ENCODE measurements at regions not wholly inside any gene's neighbourhood (a gene's known extent, or its start where the extent isn't known, plus 50 kb on each side); places are given as distances from the start of the nearest gene placed in this dataset.
"Not testable (repeated sequence)": the region's sequence is repeated elsewhere in the genome, so short reads cannot be mapped to it uniquely, and the experiment has no call there.

- H3K27ac Mint-ChIP-seq = no peak overlapping the region
- no peaks in the 10 kb centered on the region for H3K36me3 Mint-ChIP-seq
- POLR2A ChIA-PET = no interaction called here
- H3K9me3 Mint-ChIP-seq = peaks cover 8% of the 10 kb centered on the region
- no peak for DNase-seq
- no peak overlapping the region for H3K4me3 Mint-ChIP-seq
- no peaks in the 10 kb centered on the region for H3K4me1 Mint-ChIP-seq
- no peak for ATAC-seq (ENCODE audit: low read depth)
- H3K27me3 Mint-ChIP-seq = no peaks in the 10 kb centered on the region
Observed at GRCh38 chr9:103485138-103485537, 490.0 kb downstream of the CYLC2 start.

GRCh38 chr9:103514767-103515166 lies 519.6 kb downstream of the CYLC2 start:
- DNase-seq (no peak), ATAC-seq (ENCODE audit: low read depth) (no peak)
- Mint-ChIP-seq H3K4me3 (no peak overlapping the region), H3K9me3 (peaks cover 3% of the 10 kb centered on the region), H3K36me3 (no peaks in the 10 kb centered on the region), H3K4me1 (no peaks in the 10 kb centered on the region), H3K27ac (no peak overlapping the region), H3K27me3 (no peaks in the 10 kb centered on the region)
- POLR2A ChIA-PET = no interaction called here

- Mint-ChIP-seq H3K27ac (no peak overlapping the region), H3K36me3 (no peaks in the 10 kb centered on the region), H3K4me1 (no peaks in the 10 kb centered on the region), H3K27me3 (no peaks in the 10 kb centered on the region), H3K4me3 (no peak overlapping the region), H3K9me3 (peaks cover 3% of the 10 kb centered on the region)
- DNase-seq = no peak
- ATAC-seq (ENCODE audit: low read depth) = no peak
- POLR2A ChIA-PET = no interaction called here
Observed at GRCh38 chr9:103522409-103522808, 527.3 kb downstream of the CYLC2 start.

- Mint-ChIP-seq H3K4me3 (no peak overlapping the region), H3K9me3 (peaks cover 4% of the 10 kb centered on the region), H3K27me3 (no peaks in the 10 kb centered on the region), H3K36me3 (no peaks in the 10 kb centered on the region), H3K4me1 (no peaks in the 10 kb centered on the region), H3K27ac (no peak overlapping the region)
- DNase-seq (no peak), ATAC-seq (ENCODE audit: low read depth) (no peak)
- POLR2A ChIA-PET = no interaction called here
Observed at GRCh38 chr9:103530934-103531333, 535.8 kb downstream of the CYLC2 start.

- POLR2A ChIA-PET = no interaction called here
- H3K36me3 Mint-ChIP-seq = no peaks in the 10 kb centered on the region
- no peaks in the 10 kb centered on the region for H3K4me1 Mint-ChIP-seq
Observed at GRCh38 chr9:103533318-103533717, 538.2 kb downstream of the CYLC2 start.

GRCh38 chr9:103537426-103537825 lies 542.3 kb downstream of the CYLC2 start:
- Mint-ChIP-seq H3K27me3 (no peaks in the 10 kb centered on the region), H3K27ac (no peak overlapping the region), H3K36me3 (no peaks in the 10 kb centered on the region), H3K4me1 (no peaks in the 10 kb centered on the region), H3K4me3 (no peak overlapping the region), H3K9me3 (peaks cover 1% of the 10 kb centered on the region)
- POLR2A ChIA-PET = no interaction called here
- DNase-seq (no peak), ATAC-seq (ENCODE audit: low read depth) (no peak)

More at GRCh38 chr9:103533318-103533717, 538.2 kb downstream of the CYLC2 start:
- DNase-seq = no peak
- ATAC-seq (ENCODE audit: low read depth) = no peak
- peaks cover 4% of the 10 kb centered on the region for H3K9me3 Mint-ChIP-seq
- no peaks in the 10 kb centered on the region for H3K27me3 Mint-ChIP-seq
- H3K4me3 Mint-ChIP-seq = no peak overlapping the region
- H3K27ac Mint-ChIP-seq = no peak overlapping the region

GRCh38 chr9:103545260-103545659 lies 548.8 kb upstream of the SMC2 start:
- H3K36me3 Mint-ChIP-seq = no peaks in the 10 kb centered on the region
- no peak for ATAC-seq (ENCODE audit: low read depth)
- no peaks in the 10 kb centered on the region for H3K9me3 Mint-ChIP-seq
- H3K4me3 Mint-ChIP-seq = no peak overlapping the region
- no peaks in the 10 kb centered on the region for H3K4me1 Mint-ChIP-seq
- DNase-seq = no peak
- no peaks in the 10 kb centered on the region for H3K27me3 Mint-ChIP-seq
- H3K27ac Mint-ChIP-seq = no peak overlapping the region
- POLR2A ChIA-PET = no interaction called here

- POLR2A ChIA-PET = no interaction called here
- no peak overlapping the region for H3K4me3 Mint-ChIP-seq
- no peaks in the 10 kb centered on the region for H3K36me3 Mint-ChIP-seq
- H3K9me3 Mint-ChIP-seq = peaks cover 2% of the 10 kb centered on the region
- ATAC-seq (ENCODE audit: low read depth) (no peak), DNase-seq (no peak)
- no peaks in the 10 kb centered on the region for H3K4me1 Mint-ChIP-seq
- H3K27me3 Mint-ChIP-seq = no peaks in the 10 kb centered on the region
- no peak overlapping the region for H3K27ac Mint-ChIP-seq
Observed at GRCh38 chr9:103552712-103553111, 541.4 kb upstream of the SMC2 start.

- ATAC-seq (ENCODE audit: low read depth) (no peak), DNase-seq (no peak)
- Mint-ChIP-seq H3K36me3 (no peaks in the 10 kb centered on the region), H3K27me3 (no peaks in the 10 kb centered on the region), H3K4me1 (no peaks in the 10 kb centered on the region), H3K9me3 (peaks cover 4% of the 10 kb centered on the region), H3K27ac (no peak overlapping the region), H3K4me3 (no peak overlapping the region)
- POLR2A ChIA-PET = no interaction called here
Observed at GRCh38 chr9:103574056-103574455, 520.1 kb upstream of the SMC2 start.

- Mint-ChIP-seq H3K36me3 (no peaks in the 10 kb centered on the region), H3K4me3 (no peak overlapping the region), H3K27ac (no peak overlapping the region), H3K4me1 (no peaks in the 10 kb centered on the region), H3K27me3 (no peaks in the 10 kb centered on the region), H3K9me3 (peaks cover 7% of the 10 kb centered on the region)
- POLR2A ChIA-PET = no interaction called here
- no peak for ATAC-seq (ENCODE audit: low read depth)
- DNase-seq = no peak
Observed at GRCh38 chr9:103586721-103587120, 507.4 kb upstream of the SMC2 start.

- POLR2A ChIA-PET = no interaction called here
- Mint-ChIP-seq H3K9me3 (peaks cover 5% of the 10 kb centered on the region), H3K36me3 (no peaks in the 10 kb centered on the region), H3K4me1 (no peaks in the 10 kb centered on the region), H3K27me3 (no peaks in the 10 kb centered on the region), H3K4me3 (no peak overlapping the region), H3K27ac (no peak overlapping the region)
- no peak for ATAC-seq (ENCODE audit: low read depth)
- DNase-seq = no peak
Observed at GRCh38 chr9:103601287-103601686, 492.8 kb upstream of the SMC2 start.

GRCh38 chr9:103611950-103612349 lies 482.2 kb upstream of the SMC2 start:
- H3K4me3 Mint-ChIP-seq; H3K4me1 Mint-ChIP-seq; H3K9me3 Mint-ChIP-seq; H3K27me3 Mint-ChIP-seq; ATAC-seq (ENCODE audit: low read depth); POLR2A ChIA-PET; H3K27ac Mint-ChIP-seq; H3K36me3 Mint-ChIP-seq; DNase-seq: not testable (repeated sequence)

GRCh38 chr9:103615994-103616393 lies 478.1 kb upstream of the SMC2 start:
- POLR2A ChIA-PET = no interaction called here

GRCh38 chr9:103617046-103617445 lies 477.1 kb upstream of the SMC2 start:
- no peak for ATAC-seq (ENCODE audit: low read depth)
- Mint-ChIP-seq H3K4me1 (no peaks in the 10 kb centered on the region), H3K27me3 (no peaks in the 10 kb centered on the region), H3K4me3 (no peak overlapping the region), H3K36me3 (no peaks in the 10 kb centered on the region), H3K27ac (no peak overlapping the region), H3K9me3 (peaks cover 1% of the 10 kb centered on the region)
- DNase-seq = no peak
- POLR2A ChIA-PET = no interaction called here

More at GRCh38 chr9:103615994-103616393, 478.1 kb upstream of the SMC2 start:
- H3K27me3 Mint-ChIP-seq = no peaks in the 10 kb centered on the region
- H3K36me3 Mint-ChIP-seq = no peaks in the 10 kb centered on the region
- H3K9me3 Mint-ChIP-seq = peaks cover 1% of the 10 kb centered on the region
- DNase-seq (no peak), ATAC-seq (ENCODE audit: low read depth) (no peak)
- H3K4me3 Mint-ChIP-seq = no peak overlapping the region
- H3K4me1 Mint-ChIP-seq = no peaks in the 10 kb centered on the region
- no peak overlapping the region for H3K27ac Mint-ChIP-seq

- Mint-ChIP-seq H3K9me3 (no peaks in the 10 kb centered on the region), H3K4me3 (no peak overlapping the region), H3K4me1 (no peaks in the 10 kb centered on the region), H3K36me3 (no peaks in the 10 kb centered on the region), H3K27ac (no peak overlapping the region), H3K27me3 (no peaks in the 10 kb centered on the region)
- POLR2A ChIA-PET = no interaction called here
- no peak for DNase-seq
- ATAC-seq (ENCODE audit: low read depth) = no peak
Observed at GRCh38 chr9:103625161-103625804, 468.8 kb upstream of the SMC2 start.
